K562 (cell line): ENCODE measurements at regions not wholly inside any gene's neighbourhood (a gene's known extent, or its start where the extent isn't known, plus 50 kb on each side); places are given as distances from the start of the nearest gene placed in this dataset.

Source experiments
- ATAC-seq: fragments of 200-7000 bp; cut with Tn5 transposase; 3 replicates; pipeline ENCODE4 v1.9.1; 2020; ENCODE audit warnings: moderate library complexity
- BruUV-seq: library from RNA; stranded (reverse); fragments of 400-500 nt; replicated peaks from 2 replicates; lab custom pipeline; 2021; lab: Mats Ljungman, UMichigan
- CTCF ChIA-PET: fragments of 300-600 bp; formaldehyde crosslinking; extraction: SDS; loops from one replicate; lab custom pipeline; 2021; ENCODE audit warnings: low intra/inter-chr PET ratio; lab: Yijun Ruan, JAX
- POLR2A ChIA-PET: fragments of 300-600, 350-650 bp; sonication (Branson Sonifier 250); formaldehyde crosslinking; extraction: SDS; loops from one replicate; lab custom pipeline; 2021; ENCODE audit warnings: antibody characterized with exemption, inconsistent platforms; lab: Yijun Ruan, JAX
- DNase-seq, 4 experiments: peaks; one replicate each; pipeline versions ENCODE4 v3.0.0 to v3.0.0-alpha.2; 2011 to 2018; ENCODE audit warnings: low spot score in 3 of 4, mixed read lengths in 3 of 4; ENCODE audit errors: extremely low read depth in 1 of 4
- FAIRE-seq: peaks from 2 replicates; lab custom pipeline; 2011; peaks lifted over from hg19 to GRCh38; lab: Jason Lieb, UNC
- H2AFZ ChIP-seq: 2 replicates; pipeline ENCODE4 v1.6.0; 2011; ENCODE audit warnings: low read depth, low read length, control low read depth, inconsistent platforms
- H3K27ac ChIP-seq: fragments of 200-600 bp; 3 replicates; pipeline ENCODE4 v1.8.0; 2011; ENCODE audit warnings: low read depth, mild to moderate bottlenecking, control low read depth, inconsistent platforms, low read length, moderate library complexity, mixed read lengths; ENCODE audit errors: extremely low read depth
- H3K27me3 ChIP-seq, 2 experiments: fragments of 300-600 bp in 1 of 2; 2 replicates in 1 of 2; 3 replicates in 1 of 2; pipeline versions ENCODE4 v1.6.0 to v1.8.0; 2011; ENCODE audit warnings: inconsistent platforms in 2 of 2, low read length in 2 of 2, mild to moderate bottlenecking in 1 of 2, mixed read lengths in 1 of 2, moderate library complexity in 1 of 2; ENCODE audit not compliant: control insufficient read depth in 2 of 2, insufficient read depth in 2 of 2
- H3K36me3 ChIP-seq: fragments of 300-600 bp; 3 replicates; pipeline ENCODE4 v1.8.0; 2011; ENCODE audit warnings: mild to moderate bottlenecking, low read length, inconsistent platforms; ENCODE audit not compliant: control insufficient read depth, insufficient read depth
- H3K4me1 ChIP-seq, 2 experiments: fragments of 200-600 bp in 1 of 2; replicated peaks in 1 of 2; 2 replicates in 1 of 2; 3 replicates in 1 of 2; pipeline versions ENCODE4 v1.5.1 to v1.8.0; 2011; ENCODE audit warnings: inconsistent platforms in 2 of 2, low read length in 2 of 2, mild to moderate bottlenecking in 1 of 2, mixed read lengths in 1 of 2, moderate library complexity in 1 of 2; ENCODE audit not compliant: control insufficient read depth in 2 of 2, insufficient read depth in 2 of 2
- H3K4me2 ChIP-seq: 2 replicates; pipeline ENCODE4 v1.6.1; 2011; ENCODE audit warnings: low read length, control low read depth, inconsistent platforms, mixed read lengths; ENCODE audit not compliant: insufficient read depth
- H3K4me3 ChIP-seq: fragments of 200-600 bp; sonication (generic), shearing (Covaris generic); 2 replicates; pipeline ENCODE4 v1.5.1; 2016; ENCODE audit warnings: control low read depth, inconsistent platforms
- H3K79me2 ChIP-seq: fragments of 200-600 bp; 3 replicates; pipeline ENCODE4 v1.8.0; 2011; ENCODE audit warnings: low read length, inconsistent platforms; ENCODE audit not compliant: control insufficient read depth, insufficient read depth
- H3K9ac ChIP-seq, 2 experiments: 2 replicates each; pipeline versions ENCODE4 v1.6.0 to v1.6.1; 2011; ENCODE audit warnings: low read depth in 2 of 2, low read length in 2 of 2, control low read depth in 1 of 2, inconsistent platforms in 1 of 2, mild to moderate bottlenecking in 1 of 2, mixed read lengths in 1 of 2; ENCODE audit not compliant: insufficient read depth in 1 of 2
- H3K9me1 ChIP-seq: one replicate; pipeline ENCODE4 v1.6.0; 2011; ENCODE audit warnings: inconsistent platforms, mild to moderate bottlenecking, low read length, moderate library complexity; ENCODE audit not compliant: control insufficient read depth, insufficient read depth
- H3K9me3 ChIP-seq: replicated peaks from 2 replicates; pipeline ENCODE4 v1.5.1; 2011; ENCODE audit warnings: low read depth, low read length, inconsistent platforms; ENCODE audit not compliant: control insufficient read depth, insufficient read depth
- H4K20me1 ChIP-seq: replicated peaks from 2 replicates; pipeline ENCODE4 v1.6.1; 2011; ENCODE audit warnings: low read length, inconsistent platforms, mixed read lengths; ENCODE audit not compliant: control insufficient read depth, insufficient read depth
- ATF6 ChIP-seq: sonication (generic); formaldehyde crosslinking; IDR thresholded peaks from 2 replicates; pipeline ENCODE4 v1.4.0; 2020; ENCODE audit warnings: mild to moderate bottlenecking, missing genetic modification reagents
- CXXC5 ChIP-seq: fragments of 250-450 bp; sonication (Bioruptor Pico); IDR thresholded peaks from 2 replicates; pipeline ENCODE4 v1.8.0; 2022; ENCODE audit warnings: inconsistent platforms, mild to moderate bottlenecking, moderate library complexity
- EP300 ChIP-seq: IDR thresholded peaks from 2 replicates; pipeline ENCODE4 v1.6.1; 2012; ENCODE audit warnings: low read length, improper control_type of control experiment
- GABPB2 ChIP-seq: fragments of 250-450 bp; sonication (Bioruptor Pico); conservative IDR thresholded peaks from 2 replicates; pipeline ENCODE4 v1.5.1; 2021; ENCODE audit warnings: mild to moderate bottlenecking
- POLR3A ChIP-seq: IDR thresholded peaks from 2 replicates; pipeline ENCODE4 v1.6.1; 2011; ENCODE audit warnings: borderline replicate concordance, mild to moderate bottlenecking, moderate library complexity; ENCODE audit not compliant: insufficient read length, insufficient read depth; ENCODE audit errors: extremely low read depth
- RBM39 ChIP-seq: fragments of 200-400 bp; formaldehyde crosslinking; optimal IDR thresholded peaks from 2 replicates; pipeline ENCODE3; 2018; ENCODE audit warnings: low read depth, low read length
- SNRNP70 ChIP-seq: fragments of 200-400 bp; formaldehyde crosslinking; optimal IDR thresholded peaks from 2 replicates; pipeline ENCODE3; 2017; ENCODE audit warnings: low read depth, low read length
- ZFPM2 ChIP-seq: fragments of 250-450 bp; sonication (Bioruptor Pico); IDR thresholded peaks from 2 replicates; pipeline ENCODE4 v1.5.1; 2022; ENCODE audit warnings: mild to moderate bottlenecking
- ZNF24 ChIP-seq: fragments of 450-650 bp; IDR thresholded peaks from 2 replicates; pipeline ENCODE4 v1.6.1; 2016
- ZNF41 ChIP-seq: fragments of 250-450 bp; sonication (Bioruptor Pico); conservative IDR thresholded peaks from 2 replicates; pipeline ENCODE4 v1.4.0; 2020; ENCODE audit warnings: mild to moderate bottlenecking
- WGBS: fragments of 100-300 bp; shearing (Covaris generic); methylation state at CpG from one replicate; pipeline ENCODE4 v1.1.6; 2016; ENCODE audit warnings: low coverage, mixed read lengths; ENCODE audit not compliant: insufficient coverage; ENCODE audit errors: missing lambda C conversion rate; 5-methylcytosine and 5-hydroxymethylcytosine counted together
- in situ Hi-C: fragments of 300-500 bp; cut with MboI; formaldehyde crosslinking; loops from 4 replicates; pipeline ENCODE4 v1.15.0; 2018; ENCODE audit warnings: inconsistent platforms, mixed read lengths
- intact Hi-C: fragments of 100-400 bp; cut with micrococcal nuclease; formaldehyde crosslinking; loops from 2 replicates; pipeline ENCODE4 v1.14.2; 2022

GRCh38 chr2:6358546-6358945 is 507.2 kb downstream of the CMPK2 start:
- ChIA-PET POLR2A (no interaction called here), CTCF (no interaction called here)
- intact Hi-C loops, result no loop called here
- Histone ChIP-seq H2AFZ (no peak overlapping the region), H3K27me3 (no peaks in the 10 kb centered on the region), H3K9ac (no peak overlapping the region), H3K79me2 (no peaks in the 10 kb centered on the region)
- no TSS peak for BruUV-seq
- FAIRE-seq, result no peak
- TF ChIP-seq POLR3A (no peak), ZFPM2 (no peak), GABPB2 (CRISPR knock-in tag) (no peak), ZNF24 (no peak), EP300 (no peak), RBM39 (no peak), ATF6 (no peak), CXXC5 (CRISPR knock-in tag) (no peak), SNRNP70 (no peak), ZNF41 (CRISPR knock-in tag) (no peak)
- TF ChIP-seq, all 486 proteins: peak for 0
- no peak overlapping the region for H3K27ac ChIP-seq
- DNase-seq, result no peak
- H4K20me1 ChIP-seq, result no peaks in the 10 kb centered on the region
- H3K4me2 ChIP-seq, result no peak overlapping the region
- H3K4me3 ChIP-seq, result no peak overlapping the region
- 1% methylated on average over 5 of the region's 5 CpGs for WGBS
- in situ Hi-C loops, result no loop called here
- no peaks in the 10 kb centered on the region for H3K36me3 ChIP-seq
- no peaks in the 10 kb centered on the region for H3K9me3 ChIP-seq
- ATAC-seq, result no peak
- no peaks in the 10 kb centered on the region for H3K4me1 ChIP-seq
- H3K9me1 ChIP-seq, result no peaks in the 10 kb centered on the region
